SH-SY5Y (cell line): ENCODE measurements at regions not wholly inside any gene's neighbourhood (a gene's known extent, or its start where the extent isn't known, plus 50 kb on each side); places are given as distances from the start of the nearest gene placed in this dataset.

Source experiments
- GATA2 ChIP-seq: IDR thresholded peaks from 2 replicates; pipeline ENCODE4 v1.6.1; 2011; ENCODE audit warnings: mild to moderate bottlenecking, low read depth, low read length
- GATA3 ChIP-seq: IDR thresholded peaks from 2 replicates; pipeline ENCODE4 v1.6.1; 2011; ENCODE audit warnings: low read depth, mild to moderate bottlenecking, low read length, moderate library complexity

DNA sequence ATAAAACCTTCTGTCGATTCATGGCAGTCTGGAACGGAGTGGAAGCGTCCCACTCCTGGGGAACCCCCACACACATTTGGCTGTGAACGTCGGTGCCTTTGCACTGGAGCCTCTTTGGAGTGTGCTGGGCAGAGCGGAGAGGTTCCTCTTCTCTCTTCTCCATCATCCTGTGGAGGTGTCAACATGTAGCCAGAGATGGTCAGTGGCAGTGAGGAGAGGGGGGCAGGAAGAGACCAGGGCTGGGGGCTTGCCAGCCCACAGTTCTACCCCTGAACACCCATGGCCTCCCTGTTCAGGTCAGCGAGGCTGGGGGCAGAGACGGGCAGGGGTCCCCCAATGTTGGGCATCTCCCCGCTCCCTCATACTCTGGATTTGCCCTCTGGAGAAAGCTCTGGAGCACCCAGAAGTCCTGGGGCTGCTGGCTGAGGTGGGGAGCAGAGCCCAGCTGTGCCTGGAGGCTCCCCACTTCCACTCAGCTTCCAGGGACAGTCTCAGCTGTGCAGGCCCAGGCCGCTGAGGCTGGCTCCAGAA, 223.7 kb downstream of the SEC14L1 start:
- TF ChIP-seq GATA3 (no peak), GATA2 (no peak)
